GM12878 (cell line): ENCODE measurements at regions not wholly inside any gene's neighbourhood (a gene's known extent, or its start where the extent isn't known, plus 50 kb on each side); places are given as distances from the start of the nearest gene placed in this dataset.

Source experiments
- ATAC-seq: fragments of 200-7000 bp; cut with Tn5 transposase; 3 replicates; pipeline ENCODE4 v1.9.1; 2020; ENCODE audit warnings: mild to moderate bottlenecking, moderate library complexity
- BruUV-seq: library from RNA; stranded (reverse); fragments of 400-500 nt; replicated peaks from 2 replicates; lab custom pipeline; 2021; lab: Mats Ljungman, UMichigan
- CTCF ChIA-PET: fragments of 300-600 bp; sonication (Branson Sonifier 250); formaldehyde crosslinking; extraction: SDS; loops from one replicate; lab custom pipeline; 2021; ENCODE audit warnings: inconsistent platforms; lab: Yijun Ruan, JAX
- POLR2A ChIA-PET: fragments of 350-600 bp; formaldehyde crosslinking; extraction: SDS; loops from one replicate; lab custom pipeline; 2021; ENCODE audit warnings: inconsistent platforms; lab: Charles Lee
- RAD21 ChIA-PET: fragments of 300-600 bp; sonication (Branson Sonifier 250); formaldehyde crosslinking; loops from one replicate; lab custom pipeline; 2023; ENCODE audit warnings: antibody characterized with exemption; ENCODE audit not compliant: unreplicated experiment; lab: Charles Lee
- SMC1A ChIA-PET: fragments of 300-600 bp; sonication (Branson Sonifier 250); formaldehyde crosslinking; loops from one replicate; lab custom pipeline; 2023; ENCODE audit not compliant: unreplicated experiment, uncharacterized antibody; lab: Charles Lee
- DNase-seq: peaks from one replicate; pipeline ENCODE4 v3.0.0-alpha.2; 2011; ENCODE audit warnings: low read depth, low spot score
- FAIRE-seq: peaks from 3 replicates; lab custom pipeline; 2011; peaks lifted over from hg19 to GRCh38; lab: Jason Lieb, UNC
- H2AFZ ChIP-seq: 2 replicates; pipeline ENCODE4 v1.6.0; 2011; ENCODE audit warnings: low read depth, low read length, control low read depth; ENCODE audit not compliant: control insufficient read depth
- H3K27ac ChIP-seq: 2 replicates; pipeline ENCODE4 v1.5.1; 2011; ENCODE audit warnings: control low read depth; ENCODE audit not compliant: control insufficient read depth, insufficient read depth
- H3K27me3 ChIP-seq, 2 experiments: replicated peaks in 1 of 2; 2 replicates each; pipeline versions ENCODE4 v1.6.0 to v1.6.1; 2011; ENCODE audit warnings: low read length in 1 of 2; ENCODE audit not compliant: control insufficient read depth in 2 of 2, insufficient read depth in 2 of 2
- H3K36me3 ChIP-seq, 2 experiments: 2 replicates each; pipeline ENCODE4 v1.5.1; 2011; ENCODE audit warnings: low read length in 1 of 2; ENCODE audit not compliant: control insufficient read depth in 2 of 2, insufficient read depth in 2 of 2
- H3K4me1 ChIP-seq: 2 replicates; pipeline ENCODE4 v1.6.1; 2011; ENCODE audit warnings: mild to moderate bottlenecking, low read length, moderate library complexity, mixed read lengths; ENCODE audit not compliant: control insufficient read depth, insufficient read depth
- H3K4me2 ChIP-seq: 2 replicates; pipeline ENCODE4 v1.6.0; 2011; ENCODE audit warnings: control low read depth; ENCODE audit not compliant: control insufficient read depth, insufficient read depth
- H3K4me3 ChIP-seq: fragments of 200-600 bp; sonication (generic); 2 replicates; pipeline ENCODE4 v1.5.1; 2016
- H3K79me2 ChIP-seq: 2 replicates; pipeline ENCODE4 v1.6.0; 2011; ENCODE audit warnings: low read length; ENCODE audit not compliant: control insufficient read depth, insufficient read depth
- H3K9ac ChIP-seq: 2 replicates; pipeline ENCODE4 v1.8.0; 2011; ENCODE audit warnings: low read length, control low read depth, mixed read lengths; ENCODE audit not compliant: control insufficient read depth, insufficient read depth
- H3K9me3 ChIP-seq: replicated peaks from 3 replicates; pipeline ENCODE4 v1.5.1; 2011; ENCODE audit warnings: mild to moderate bottlenecking, low read length; ENCODE audit not compliant: control insufficient read depth, insufficient read depth
- H4K20me1 ChIP-seq: 2 replicates; pipeline ENCODE4 v1.6.0; 2011; ENCODE audit not compliant: control insufficient read depth, insufficient read depth
- BCL3 ChIP-seq: IDR thresholded peaks from 2 replicates; pipeline ENCODE4 v1.6.1; 2011; ENCODE audit warnings: borderline replicate concordance, low read depth, mild to moderate bottlenecking, moderate library complexity, low read length; ENCODE audit not compliant: insufficient read depth, poor library complexity, severe bottlenecking
- BHLHE40 ChIP-seq, 2 experiments: fragments of 450-650 bp in 1 of 2; IDR thresholded peaks; 2 replicates each; pipeline ENCODE4 v1.6.1; 2011 to 2017; ENCODE audit warnings: low read depth in 2 of 2, borderline replicate concordance in 1 of 2, improper control_type of control experiment in 1 of 2, low read length in 1 of 2, mild to moderate bottlenecking in 1 of 2
- EED ChIP-seq: sonication (generic); IDR thresholded peaks from 2 replicates; pipeline ENCODE4 v1.6.1; 2016; ENCODE audit warnings: antibody characterized with exemption, low read depth
- FOXK2 ChIP-seq: fragments of 450-650 bp; IDR thresholded peaks from 2 replicates; pipeline ENCODE4 v1.6.1; 2017; ENCODE audit warnings: mild to moderate bottlenecking, moderate library complexity
- HDGF ChIP-seq: fragments of 450-650 bp; IDR thresholded peaks from 2 replicates; pipeline ENCODE4 v1.6.1; 2016; ENCODE audit warnings: antibody characterized with exemption
- MLLT1 ChIP-seq: fragments of 450-650 bp; IDR thresholded peaks from 2 replicates; pipeline ENCODE4 v1.6.1; 2016; ENCODE audit warnings: mild to moderate bottlenecking
- MXI1 ChIP-seq: fragments of 150-350 bp; IDR thresholded peaks from 2 replicates; pipeline ENCODE4 v1.6.1; 2011; ENCODE audit warnings: low read depth, mild to moderate bottlenecking, inconsistent platforms, low read length, improper control_type of control experiment
- NBN ChIP-seq: fragments of 450-650 bp; IDR thresholded peaks from 2 replicates; pipeline ENCODE4 v1.6.1; 2016
- POLR2A ChIP-seq: IDR thresholded peaks from 2 replicates; pipeline ENCODE4 v1.6.1; 2011; ENCODE audit warnings: low read depth, mild to moderate bottlenecking, low read length
- RUNX3 ChIP-seq: IDR thresholded peaks from 2 replicates; pipeline ENCODE4 v1.6.1; 2012; ENCODE audit warnings: low read length, inconsistent platforms
- SREBF2 ChIP-seq: IDR thresholded peaks from 2 replicates; pipeline ENCODE4 v1.6.1; 2012; ENCODE audit warnings: mild to moderate bottlenecking, low read length
- SUPT20H ChIP-seq: IDR thresholded peaks from 2 replicates; pipeline ENCODE4 v1.6.1; 2011; ENCODE audit warnings: low read depth, mild to moderate bottlenecking, low read length, moderate library complexity, borderline replicate concordance; ENCODE audit not compliant: control insufficient read depth
- ZNF592 ChIP-seq: fragments of 450-650 bp; IDR thresholded peaks from 2 replicates; pipeline ENCODE4 v1.6.1; 2017; ENCODE audit warnings: mild to moderate bottlenecking, moderate library complexity
- ZZZ3 ChIP-seq: IDR thresholded peaks from 2 replicates; pipeline ENCODE4 v1.6.1; 2011; ENCODE audit warnings: low read depth; ENCODE audit not compliant: control insufficient read depth, insufficient read length
- WGBS: methylation state at CpG from one replicate; pipeline ENCODE4 v1.1.6; 2016; ENCODE audit warnings: low lambda C conversion rate; ENCODE audit not compliant: insufficient replicate concordance, insufficient coverage; ENCODE audit errors: missing lambda C conversion rate; 5-methylcytosine and 5-hydroxymethylcytosine counted together
- in situ Hi-C: fragments of 300-500 bp; cut with MboI; formaldehyde crosslinking; loops from 9 replicates; pipeline ENCODE4 v1.14.3; 2018; ENCODE audit warnings: mixed read lengths
- intact Hi-C: fragments of 100-400 bp; cut with micrococcal nuclease; formaldehyde crosslinking; loops from one replicate; pipeline ENCODE4 v1.14.2; 2022; ENCODE audit not compliant: unreplicated experiment

GRCh38 chr13:79225487-79226232 lies 180.4 kb downstream of the RBM26 start (continued):
- TF ChIP-seq MLLT1 (no peak), BCL3 (no peak), HDGF (no peak), NBN (no peak)
- TF ChIP-seq, all 136 proteins: peak for 0

- intact Hi-C loops = no loop called here
- TF ChIP-seq EED = no peak
- TF ChIP-seq POLR2A = no peak
- TF ChIP-seq ZZZ3 = no peak
- no peak for TF ChIP-seq SREBF2
- no peak for TF ChIP-seq ZNF592
- no peak for TF ChIP-seq SUPT20H
- no peak for TF ChIP-seq MXI1
- TF ChIP-seq BHLHE40 (IDR thresholded peaks at IDR 0.05; ENCODE audit: borderline replicate concordance in 1 of 2, low read depth in 2 of 2, low read length in 1 of 2) = no peak
- TF ChIP-seq FOXK2 = no peak
- TF ChIP-seq RUNX3 = no peak
Measured at GRCh38 chr13:79222427-79223205, 183.4 kb downstream of the RBM26 start.

More at GRCh38 chr13:79222427-79223205, 183.4 kb downstream of the RBM26 start:
- Histone ChIP-seq H3K9me3 (no peaks in the 10 kb centered on the region), H3K79me2 (no peaks in the 10 kb centered on the region), H3K4me1 (peaks cover 5% of the 10 kb centered on the region), H3K27ac (no peak overlapping the region), H3K4me3 (no peak overlapping the region), H3K9ac (no peak overlapping the region), H3K4me2 (no peak overlapping the region), H3K36me3 (no peaks in the 10 kb centered on the region), H4K20me1 (no peaks in the 10 kb centered on the region), H3K27me3 (no peaks in the 10 kb centered on the region), H2AFZ (no peak overlapping the region)
- BruUV-seq = no TSS peak
- ChIA-PET POLR2A (no interaction called here), RAD21 (no interaction called here), SMC1A (interaction anchor here (1.8 to 4.0 kb wide), 2 partner anchors 11 to 27 kb away, joined by 6 to 10 read pairs; no protein-coding TSS in a partner anchor), CTCF (no interaction called here)
- WGBS = 77% methylated on average over 4 of the region's 4 CpGs
- in situ Hi-C loops = no loop called here
- DNase-seq = no peak
- no peak for ATAC-seq
- FAIRE-seq = no peak
